Activated CD4-positive, CD25-positive, alpha-beta regulatory T cell treated with anti-CD3 and anti-CD28 coated beads, Interleukin-2, amount 50 U/mL, for 72 hours (primary cell): ENCODE measurements at regions not wholly inside any gene's neighbourhood (a gene's known extent, or its start where the extent isn't known, plus 50 kb on each side); places are given as distances from the start of the nearest gene placed in this dataset.

Experiments
- DNase-seq: peaks from one replicate; pipeline ENCODE4 v3.0.0; 2021

GRCh38 chr2:157933160-157933920 is 57.2 kb upstream of the ACVR1 start:
- no peak for DNase-seq

DNA sequence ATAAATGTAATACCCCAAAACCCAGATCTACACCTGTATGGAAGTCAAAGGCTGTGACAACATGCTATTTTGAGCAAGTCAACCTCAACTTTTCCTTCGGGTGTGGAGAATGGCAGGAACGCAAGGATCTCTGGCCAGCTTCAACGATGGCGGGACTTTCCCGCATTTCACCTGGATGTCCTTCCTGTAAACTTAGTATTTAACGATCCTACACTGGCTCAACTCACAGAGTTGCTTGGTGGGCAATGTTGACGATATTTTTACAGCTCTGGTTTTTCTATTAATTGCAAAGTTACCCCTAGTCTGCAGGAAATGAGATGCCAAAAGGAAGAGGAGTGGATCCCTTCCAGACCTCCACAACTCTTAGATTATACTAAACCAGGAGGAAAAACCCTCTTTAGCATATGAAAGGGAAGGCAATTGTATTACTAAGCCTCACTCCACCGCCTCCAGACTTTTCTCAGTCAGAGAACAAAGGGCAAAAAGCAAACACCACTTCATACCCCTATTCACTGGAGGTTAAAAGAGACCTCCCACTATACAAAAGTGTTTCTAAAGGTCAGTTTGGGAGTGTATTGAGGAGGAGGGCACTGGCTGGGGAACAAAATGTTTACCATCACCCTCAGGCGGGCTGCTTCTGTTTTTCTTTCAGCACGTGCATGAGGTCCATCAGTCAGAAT is 56.5 kb upstream of the ACVR1 start:
- DNase-seq, result no peak

- DNase-seq, result no peak
These were observed 55.4 kb upstream of the ACVR1 start for GRCh38 chr2:157931542-157931941.

DNA sequence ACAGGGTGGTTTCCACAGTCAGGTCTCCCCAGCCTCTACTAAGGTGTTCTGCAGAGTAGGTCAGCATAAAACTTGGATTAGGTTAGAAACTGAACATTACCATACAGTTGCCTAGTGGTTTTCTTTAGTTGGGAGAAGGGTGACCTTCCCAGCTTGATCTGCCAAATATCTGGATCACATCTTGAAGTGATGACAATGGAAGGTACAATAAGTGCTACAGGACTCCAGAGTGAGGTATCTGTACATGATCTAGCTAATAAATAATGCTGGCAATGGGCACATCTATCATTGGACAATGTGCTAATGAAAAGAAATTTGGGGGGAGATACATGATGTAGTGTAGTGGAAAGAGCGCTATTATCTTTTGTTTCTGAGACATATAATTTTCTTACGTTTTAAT is 54.6 kb upstream of the ACVR1 start:
- no peak for DNase-seq

DNA sequence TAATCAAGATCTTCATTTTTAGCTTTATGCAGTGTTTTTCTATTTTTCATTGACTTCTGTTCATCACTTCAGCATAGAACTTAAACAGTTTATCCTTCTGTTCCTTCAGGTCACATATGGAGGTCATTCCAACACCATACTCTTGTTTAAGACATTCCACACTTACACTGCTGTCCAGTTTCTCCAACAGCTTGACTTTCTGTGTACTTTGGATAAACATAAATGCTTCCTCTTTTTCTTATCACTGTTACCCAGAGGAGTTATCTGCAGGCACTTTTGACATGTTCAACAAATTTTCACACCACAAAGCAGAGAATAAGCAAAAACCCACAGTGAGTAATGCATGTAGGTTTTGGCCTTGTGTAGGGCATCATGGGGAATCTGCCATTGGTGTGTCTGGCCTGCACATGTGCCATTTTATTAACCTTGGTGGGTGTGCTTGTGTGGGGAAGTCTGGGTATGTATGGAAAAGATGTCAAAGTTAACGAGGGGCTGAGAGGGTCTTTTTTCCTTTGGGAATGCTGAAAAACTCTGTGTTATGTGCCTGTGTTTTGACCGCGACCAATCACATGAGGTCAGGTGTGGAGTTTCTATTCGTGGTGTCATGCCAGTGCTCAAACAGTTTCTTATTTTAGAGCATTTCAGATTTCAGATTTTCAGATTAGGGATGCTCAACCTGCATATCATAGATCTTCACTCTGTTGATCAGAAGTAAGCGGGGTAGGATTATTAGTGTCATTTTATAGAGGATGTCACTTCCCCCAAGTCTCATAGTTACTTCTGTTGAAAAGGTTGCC is 53.9 kb upstream of the ACVR1 start:
- DNase-seq, result no peak

DNA sequence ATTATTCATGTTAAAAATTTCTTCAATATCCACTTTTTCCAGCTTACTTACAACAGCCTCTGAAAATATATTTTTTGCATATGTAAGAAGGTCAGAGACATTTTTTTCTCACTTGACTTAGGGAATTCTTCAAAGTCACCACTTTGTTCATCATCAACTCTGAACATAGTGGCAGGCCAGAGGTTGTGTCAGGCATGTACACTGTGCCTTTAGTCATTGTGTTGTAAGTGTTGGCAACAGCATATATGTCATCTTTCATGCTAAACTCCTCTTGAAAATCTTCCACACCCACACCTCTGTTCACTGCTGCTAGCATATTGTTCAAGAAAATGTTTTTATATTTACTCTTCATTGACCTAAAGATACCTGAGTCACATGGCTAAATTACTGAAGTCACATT is 52.2 kb upstream of the ACVR1 start:
- DNase-seq, result no peak

- DNase-seq, result no peak
These were observed 51.0 kb upstream of the ACVR1 start for GRCh38 chr2:157927155-157927554.
